ENCODE measurements at regions not wholly inside any gene's neighbourhood (a gene's known extent, or its start where the extent isn't known, plus 50 kb on each side); places are given as distances from the start of the nearest gene placed in this dataset.
A peak's percentile ranks its signal among the peaks of the same experiment; 100 is the strongest.

DNA sequence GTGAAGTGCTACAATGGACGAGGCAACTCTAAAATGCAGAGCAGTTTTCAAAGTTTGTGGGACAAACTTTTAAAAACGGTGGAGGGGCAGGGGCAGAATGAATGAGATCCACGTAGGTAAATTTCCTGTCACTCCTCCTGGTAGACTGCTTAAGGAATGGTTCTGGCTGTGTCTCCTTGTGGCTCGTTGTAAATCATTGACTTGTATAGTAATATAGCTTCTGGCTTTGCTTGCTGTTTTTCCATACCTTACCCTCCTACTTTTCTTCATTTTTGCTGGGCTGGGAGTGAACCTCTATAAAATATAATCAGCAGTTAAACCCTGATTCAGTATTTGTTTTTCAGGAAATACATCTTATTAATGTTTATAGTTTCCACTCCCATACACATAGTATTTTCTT lies 235.7 kb downstream of the TUSC1 start:
- TF ChIP-seq EZH2phosphoT487 (IDR thresholded peaks at IDR 0.05; ENCODE audit: borderline replicate concordance, low read length) (no peak), EZH2 (IDR thresholded peaks at IDR 0.05; ENCODE audit: low read length, unreplicated experiment) (no peak)
- TF ChIP-seq, protein P1, sequence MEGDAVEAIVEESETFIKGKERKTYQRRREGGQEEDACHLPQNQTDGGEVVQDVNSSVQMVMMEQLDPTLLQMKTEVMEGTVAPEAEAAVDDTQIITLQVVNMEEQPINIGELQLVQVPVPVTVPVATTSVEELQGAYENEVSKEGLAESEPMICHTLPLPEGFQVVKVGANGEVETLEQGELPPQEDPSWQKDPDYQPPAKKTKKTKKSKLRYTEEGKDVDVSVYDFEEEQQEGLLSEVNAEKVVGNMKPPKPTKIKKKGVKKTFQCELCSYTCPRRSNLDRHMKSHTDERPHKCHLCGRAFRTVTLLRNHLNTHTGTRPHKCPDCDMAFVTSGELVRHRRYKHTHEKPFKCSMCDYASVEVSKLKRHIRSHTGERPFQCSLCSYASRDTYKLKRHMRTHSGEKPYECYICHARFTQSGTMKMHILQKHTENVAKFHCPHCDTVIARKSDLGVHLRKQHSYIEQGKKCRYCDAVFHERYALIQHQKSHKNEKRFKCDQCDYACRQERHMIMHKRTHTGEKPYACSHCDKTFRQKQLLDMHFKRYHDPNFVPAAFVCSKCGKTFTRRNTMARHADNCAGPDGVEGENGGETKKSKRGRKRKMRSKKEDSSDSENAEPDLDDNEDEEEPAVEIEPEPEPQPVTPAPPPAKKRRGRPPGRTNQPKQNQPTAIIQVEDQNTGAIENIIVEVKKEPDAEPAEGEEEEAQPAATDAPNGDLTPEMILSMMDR (conservative IDR thresholded peaks at IDR 0.05; ENCODE audit: low read depth, low read length): no peak
- no peak overlapping the region for H2AFZ ChIP-seq (ENCODE audit: low read length)
- H3K36me3 ChIP-seq (ENCODE audit: low read depth, low read length): no peaks in the 10 kb centered on the region
- H3K4me2 ChIP-seq (ENCODE audit: low read length): no peak overlapping the region
- H3K4me1 ChIP-seq (ENCODE audit: insufficient read depth, low read length): no peaks in the 10 kb centered on the region
- no TSS peak for BruUV-seq (replicated peaks)
- H3F3A ChIP-seq (ENCODE audit: low read length, unreplicated experiment): no peaks in the 10 kb centered on the region
- no peak for DNase-seq
- H4K20me1 ChIP-seq (ENCODE audit: low read length): no peaks in the 10 kb centered on the region
- POLR2A ChIA-PET (ENCODE audit: unreplicated experiment): no interaction called here
- no peak overlapping the region for H3K27ac ChIP-seq (ENCODE audit: low read length)
- CTCF ChIA-PET: no interaction called here
- intact Hi-C loops (cut with micrococcal nuclease): no loop called here
- H3K9me2 ChIP-seq (replicated peaks; ENCODE audit: low read length): no peaks in the 10 kb centered on the region
- H3K4me3 ChIP-seq (ENCODE audit: low read length): no peak overlapping the region
- no peak overlapping the region for H3K9ac ChIP-seq (ENCODE audit: low read length)
- peak; percentile 87 for ATAC-seq
- H3K79me2 ChIP-seq (ENCODE audit: low read length): no peaks in the 10 kb centered on the region
- no peaks in the 10 kb centered on the region for H3K9me3 ChIP-seq (ENCODE audit: low read length)
- no peaks in the 10 kb centered on the region for H3K27me3 ChIP-seq (ENCODE audit: low read length)

DNA sequence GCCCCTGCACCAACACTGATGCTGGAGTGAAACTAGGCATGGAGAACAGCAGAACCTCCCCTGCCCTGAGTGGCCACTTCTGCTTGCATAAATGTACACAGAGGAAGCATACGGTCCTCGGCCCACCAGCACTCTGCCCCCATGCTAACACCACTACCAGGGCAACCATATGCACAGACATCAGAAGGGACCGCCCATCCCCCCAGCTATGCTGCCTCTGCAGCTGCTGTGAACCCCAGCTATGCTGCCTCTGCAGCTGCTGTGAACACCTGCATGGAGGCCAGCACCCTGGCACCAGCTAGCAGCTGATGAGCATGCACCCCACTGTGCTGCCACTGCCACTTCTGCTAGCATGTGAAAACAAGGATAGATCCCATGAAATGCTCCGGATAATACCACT lies 250.3 kb downstream of the TUSC1 start:
- H3K36me3 ChIP-seq (ENCODE audit: low read depth, low read length): no peaks in the 10 kb centered on the region
- H3K9me2 ChIP-seq (replicated peaks; ENCODE audit: low read length): no peaks in the 10 kb centered on the region
- no peak overlapping the region for H3K9ac ChIP-seq (ENCODE audit: low read length)
- no TSS peak for BruUV-seq (replicated peaks)
- no peak overlapping the region for H3K4me2 ChIP-seq (ENCODE audit: low read length)
- CTCF ChIA-PET: no interaction called here
- no peaks in the 10 kb centered on the region for H3F3A ChIP-seq (ENCODE audit: low read length, unreplicated experiment)
- no peak overlapping the region for H2AFZ ChIP-seq (ENCODE audit: low read length)
- no peaks in the 10 kb centered on the region for H3K9me3 ChIP-seq (ENCODE audit: low read length)
- POLR2A ChIA-PET (ENCODE audit: unreplicated experiment): no interaction called here
- DNase-seq: no peak
- no peaks in the 10 kb centered on the region for H3K27me3 ChIP-seq (ENCODE audit: low read length)
- H3K79me2 ChIP-seq (ENCODE audit: low read length): no peaks in the 10 kb centered on the region
- TF ChIP-seq EZH2 (IDR thresholded peaks at IDR 0.05; ENCODE audit: low read length, unreplicated experiment) (no peak), EZH2phosphoT487 (IDR thresholded peaks at IDR 0.05; ENCODE audit: borderline replicate concordance, low read length) (no peak)
- TF ChIP-seq, protein P1 (conservative IDR thresholded peaks at IDR 0.05; ENCODE audit: low read depth, low read length): no peak
- H3K4me3 ChIP-seq (ENCODE audit: low read length): no peak overlapping the region
- no peak overlapping the region for H3K27ac ChIP-seq (ENCODE audit: low read length)
- ATAC-seq: no peak
- intact Hi-C loops (cut with micrococcal nuclease): no loop called here
- H3K4me1 ChIP-seq (ENCODE audit: insufficient read depth, low read length): no peaks in the 10 kb centered on the region
- H4K20me1 ChIP-seq (ENCODE audit: low read length): no peaks in the 10 kb centered on the region

DNA sequence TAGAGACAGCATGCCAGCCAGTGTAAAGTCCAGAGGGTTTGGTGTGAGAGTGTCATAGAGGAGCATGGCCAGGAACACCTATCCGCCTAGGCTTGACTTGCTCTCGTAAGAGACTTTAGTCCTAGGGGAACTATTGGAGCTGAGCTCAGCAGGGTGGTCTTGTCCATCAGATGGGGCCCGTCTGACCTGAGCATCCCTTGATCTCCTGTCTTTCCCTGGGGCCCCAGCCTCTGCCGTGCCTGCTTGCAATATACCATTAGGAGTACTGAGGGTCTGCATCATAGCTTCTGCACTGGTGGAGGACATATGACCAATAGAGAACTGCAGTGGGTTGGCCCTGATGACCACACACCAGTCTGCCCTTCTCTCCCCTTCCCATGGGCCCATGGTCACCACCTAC lies 251.0 kb downstream of the TUSC1 start:
- Histone ChIP-seq H3K9ac (ENCODE audit: low read length) (no peak overlapping the region), H2AFZ (ENCODE audit: low read length) (no peak overlapping the region), H4K20me1 (ENCODE audit: low read length) (no peaks in the 10 kb centered on the region), H3K4me3 (ENCODE audit: low read length) (no peak overlapping the region), H3K4me1 (ENCODE audit: insufficient read depth, low read length) (no peaks in the 10 kb centered on the region), H3K9me3 (ENCODE audit: low read length) (no peaks in the 10 kb centered on the region), H3K27ac (ENCODE audit: low read length) (no peak overlapping the region), H3K27me3 (ENCODE audit: low read length) (no peaks in the 10 kb centered on the region), H3F3A (ENCODE audit: low read length, unreplicated experiment) (no peaks in the 10 kb centered on the region), H3K36me3 (ENCODE audit: low read depth, low read length) (no peaks in the 10 kb centered on the region), H3K9me2 (replicated peaks; ENCODE audit: low read length) (no peaks in the 10 kb centered on the region), H3K4me2 (ENCODE audit: low read length) (no peak overlapping the region), H3K79me2 (ENCODE audit: low read length) (no peaks in the 10 kb centered on the region)
- intact Hi-C loops (cut with micrococcal nuclease): no loop called here
- ChIA-PET CTCF (no interaction called here), POLR2A (ENCODE audit: unreplicated experiment) (no interaction called here)
- no TSS peak for BruUV-seq (replicated peaks)
- ATAC-seq (no peak), DNase-seq (no peak)
- TF ChIP-seq EZH2phosphoT487 (IDR thresholded peaks at IDR 0.05; ENCODE audit: borderline replicate concordance, low read length) (no peak), EZH2 (IDR thresholded peaks at IDR 0.05; ENCODE audit: low read length, unreplicated experiment) (no peak)
- TF ChIP-seq, protein P1 (conservative IDR thresholded peaks at IDR 0.05; ENCODE audit: low read depth, low read length): no peak

All from PC-3 (cell line).